Neutrophil (primary cell): ENCODE measurements at regions not wholly inside any gene's neighbourhood (a gene's known extent, or its start where the extent isn't known, plus 50 kb on each side); places are given as distances from the start of the nearest gene placed in this dataset.
"Not testable (repeated sequence)": the region's sequence is repeated elsewhere in the genome, so short reads cannot be mapped to it uniquely, and the experiment has no call there.

Experiments used
- H3K27ac ChIP-seq: fragments of 200-600 bp; sonication (generic); 2 replicates; pipeline ENCODE4 v1.5.1; 2016; ENCODE audit warnings: mild to moderate bottlenecking, moderate library complexity
- H3K27me3 ChIP-seq: fragments of 200-600 bp; sonication (generic); 2 replicates; pipeline ENCODE4 v1.6.0; 2016; ENCODE audit warnings: mild to moderate bottlenecking
- H3K36me3 ChIP-seq: fragments of 200-600 bp; sonication (generic); 2 replicates; pipeline ENCODE4 v1.5.1; 2017
- H3K4me1 ChIP-seq, 2 experiments: fragments of 200-600 bp in 1 of 2; sonication (generic) in 1 of 2; 1 replicate in 1 of 2; 2 replicates in 1 of 2; pipeline versions ENCODE4 v1.5.1 to v1.6.1; 2013 to 2016; ENCODE audit warnings: low read depth in 1 of 2, low read length in 1 of 2, mild to moderate bottlenecking in 1 of 2, moderate library complexity in 1 of 2; ENCODE audit not compliant: control insufficient read depth in 1 of 2, insufficient read depth in 1 of 2
- H3K4me3 ChIP-seq, 2 experiments: fragments of 200-600 bp in 1 of 2; sonication (generic) in 1 of 2; 1 replicate in 1 of 2; 2 replicates in 1 of 2; pipeline ENCODE4 v1.5.1; 2013 to 2016; ENCODE audit warnings: low read depth in 1 of 2, low read length in 1 of 2, mild to moderate bottlenecking in 1 of 2, moderate library complexity in 1 of 2
- H3K9me3 ChIP-seq: fragments of 200-600 bp; sonication (generic); 2 replicates; pipeline ENCODE4 v1.5.1; 2016
- CTCF ChIP-seq: fragments of 200-600 bp; sonication (generic); IDR thresholded peaks from 2 replicates; pipeline ENCODE4 v1.5.1; 2016; ENCODE audit warnings: antibody characterized with exemption

- no peak overlapping the region for H3K4me3 ChIP-seq
- no peaks in the 10 kb centered on the region for H3K9me3 ChIP-seq
- no peaks in the 10 kb centered on the region for H3K4me1 ChIP-seq
- no peak overlapping the region for H3K27ac ChIP-seq
- no peaks in the 10 kb centered on the region for H3K27me3 ChIP-seq
- no peaks in the 10 kb centered on the region for H3K36me3 ChIP-seq
- no peak for TF ChIP-seq CTCF
Observed at GRCh38 chr5:116880150-116880549, 305.5 kb upstream of the SEMA6A start.

GRCh38 chr5:116876240-116876840 is 301.7 kb upstream of the SEMA6A start:
- no peaks in the 10 kb centered on the region for H3K9me3 ChIP-seq
- no peaks in the 10 kb centered on the region for H3K27me3 ChIP-seq
- no peak for TF ChIP-seq CTCF
- no peak overlapping the region for H3K4me3 ChIP-seq
- no peak overlapping the region for H3K27ac ChIP-seq
- H3K4me1 ChIP-seq: no peaks in the 10 kb centered on the region
- no peaks in the 10 kb centered on the region for H3K36me3 ChIP-seq

GRCh38 chr5:116872986-116873385 is 298.4 kb upstream of the SEMA6A start:
- no peak for TF ChIP-seq CTCF

GRCh38 chr5:116872486-116872885 is 297.9 kb upstream of the SEMA6A start:
- no peaks in the 10 kb centered on the region for H3K9me3 ChIP-seq
- no peaks in the 10 kb centered on the region for H3K4me1 ChIP-seq
- no peak for TF ChIP-seq CTCF

More at GRCh38 chr5:116872986-116873385, 298.4 kb upstream of the SEMA6A start:
- Histone ChIP-seq H3K27me3 (no peaks in the 10 kb centered on the region), H3K36me3 (no peaks in the 10 kb centered on the region), H3K27ac (no peak overlapping the region), H3K4me1 (no peaks in the 10 kb centered on the region), H3K9me3 (no peaks in the 10 kb centered on the region), H3K4me3 (no peak overlapping the region)

GRCh38 chr5:116867825-116868224 is 293.2 kb upstream of the SEMA6A start:
- not testable (repeated sequence) for H3K4me1 ChIP-seq, H3K9me3 ChIP-seq, H3K4me3 ChIP-seq, H3K27me3 ChIP-seq, H3K36me3 ChIP-seq, H3K27ac ChIP-seq

More at GRCh38 chr5:116872486-116872885, 297.9 kb upstream of the SEMA6A start:
- Histone ChIP-seq H3K27me3 (no peaks in the 10 kb centered on the region), H3K4me3 (no peak overlapping the region), H3K36me3 (no peaks in the 10 kb centered on the region), H3K27ac (no peak overlapping the region)

- no peak for TF ChIP-seq CTCF
- H3K36me3 ChIP-seq: no peaks in the 10 kb centered on the region
- H3K4me1 ChIP-seq: no peaks in the 10 kb centered on the region
- H3K27ac ChIP-seq: no peak overlapping the region
- no peak overlapping the region for H3K4me3 ChIP-seq
- no peaks in the 10 kb centered on the region for H3K27me3 ChIP-seq
- H3K9me3 ChIP-seq: no peaks in the 10 kb centered on the region
Observed at GRCh38 chr5:116865651-116866050, 291.0 kb upstream of the SEMA6A start.
